Activated CD8-positive, alpha-beta memory T cell treated with anti-CD3 and anti-CD28 coated beads, Interleukin-2, amount 10 ng/mL, durations not matched to agents 7 days and 5 days (primary cell): ENCODE measurements at regions not wholly inside any gene's neighbourhood (a gene's known extent, or its start where the extent isn't known, plus 50 kb on each side); places are given as distances from the start of the nearest gene placed in this dataset.

ENCODE experiments used
- ATAC-seq: fragments of 150-1000 bp; cut with Tn5 transposase; one replicate; pipeline ENCODE4 v1.10.0; 2021; ENCODE audit warnings: moderate library complexity
- CTCF ChIA-PET: fragments of 350-600 bp; sonication (Branson Sonifier 250); formaldehyde crosslinking; loops from one replicate; lab custom pipeline; 2021; ENCODE audit warnings: antibody characterized with exemption; lab: Charles Lee
- DNase-seq: peaks from one replicate; pipeline ENCODE4 v3.0.0-alpha.2; 2020
- H3K27ac Mint-ChIP-seq: one replicate; pipeline ENCODE4 v1.8.0; 2021; ENCODE audit warnings: mild to moderate bottlenecking, mixed read lengths
- H3K27me3 Mint-ChIP-seq: one replicate; pipeline ENCODE4 v1.8.0; 2021; ENCODE audit warnings: mixed read lengths
- H3K36me3 Mint-ChIP-seq: one replicate; pipeline ENCODE4 v1.8.0; 2021; ENCODE audit warnings: mild to moderate bottlenecking, mixed read lengths
- H3K4me1 Mint-ChIP-seq: one replicate; pipeline ENCODE4 v1.8.0; 2021; ENCODE audit warnings: mixed read lengths
- H3K4me3 Mint-ChIP-seq: one replicate; pipeline ENCODE4 v1.8.0; 2021; ENCODE audit warnings: mild to moderate bottlenecking, moderate library complexity, mixed read lengths
- H3K9me3 Mint-ChIP-seq: one replicate; pipeline ENCODE4 v1.8.0; 2022; ENCODE audit warnings: low read depth, mixed read lengths

GRCh38 chr10:8534891-8535290 is 480.4 kb downstream of the GATA3 start:
- ATAC-seq: no peak
- no peak for DNase-seq
- CTCF ChIA-PET: no interaction called here

GRCh38 chr10:8539056-8539455 is 484.6 kb downstream of the GATA3 start:
- H3K9me3 Mint-ChIP-seq: peaks cover 2% of the 10 kb centered on the region

More at GRCh38 chr10:8534891-8535290, 480.4 kb downstream of the GATA3 start:
- H3K9me3 Mint-ChIP-seq: peaks cover 2% of the 10 kb centered on the region
- H3K27ac Mint-ChIP-seq: no peak overlapping the region
- no peaks in the 10 kb centered on the region for H3K4me1 Mint-ChIP-seq
- H3K4me3 Mint-ChIP-seq: no peak overlapping the region
- peaks cover 3% of the 10 kb centered on the region for H3K27me3 Mint-ChIP-seq
- H3K36me3 Mint-ChIP-seq: no peaks in the 10 kb centered on the region

GRCh38 chr10:8543361-8544056 is 489.0 kb downstream of the GATA3 start:
- Mint-ChIP-seq H3K27ac (no peak overlapping the region), H3K4me1 (no peaks in the 10 kb centered on the region), H3K36me3 (no peaks in the 10 kb centered on the region), H3K9me3 (peaks cover 2% of the 10 kb centered on the region), H3K4me3 (no peak overlapping the region), H3K27me3 (peaks cover 5% of the 10 kb centered on the region)
- ATAC-seq: no peak
- CTCF ChIA-PET: no interaction called here
- no peak for DNase-seq

More at GRCh38 chr10:8539056-8539455, 484.6 kb downstream of the GATA3 start:
- ATAC-seq (no peak), DNase-seq (no peak)
- CTCF ChIA-PET: no interaction called here
- Mint-ChIP-seq H3K27me3 (peaks cover 3% of the 10 kb centered on the region), H3K27ac (no peak overlapping the region), H3K4me1 (no peaks in the 10 kb centered on the region), H3K36me3 (no peaks in the 10 kb centered on the region), H3K4me3 (no peak overlapping the region)

- CTCF ChIA-PET: no interaction called here
- no peaks in the 10 kb centered on the region for H3K36me3 Mint-ChIP-seq
- peaks cover 5% of the 10 kb centered on the region for H3K27me3 Mint-ChIP-seq
- no peak for DNase-seq
- no peak for ATAC-seq
- no peaks in the 10 kb centered on the region for H3K4me1 Mint-ChIP-seq
- H3K9me3 Mint-ChIP-seq: peaks cover 2% of the 10 kb centered on the region
- no peak overlapping the region for H3K4me3 Mint-ChIP-seq
- H3K27ac Mint-ChIP-seq: no peak overlapping the region
Observed at GRCh38 chr10:8544057-8544380, 489.5 kb downstream of the GATA3 start.

- H3K4me3 Mint-ChIP-seq: no peak overlapping the region
- H3K27me3 Mint-ChIP-seq: peaks cover 5% of the 10 kb centered on the region
- no peak for ATAC-seq
- H3K4me1 Mint-ChIP-seq: no peaks in the 10 kb centered on the region
- DNase-seq: no peak
- no peaks in the 10 kb centered on the region for H3K9me3 Mint-ChIP-seq
- H3K36me3 Mint-ChIP-seq: no peaks in the 10 kb centered on the region
- CTCF ChIA-PET: no interaction called here
- H3K27ac Mint-ChIP-seq: no peak overlapping the region
Observed at GRCh38 chr10:8544500-8544899, 490.0 kb downstream of the GATA3 start.

GRCh38 chr10:8554574-8554973 is 500.1 kb downstream of the GATA3 start:
- ATAC-seq (no peak), DNase-seq (no peak)
- peaks cover 6% of the 10 kb centered on the region for H3K27me3 Mint-ChIP-seq
- H3K4me3 Mint-ChIP-seq: no peak overlapping the region
- H3K27ac Mint-ChIP-seq: no peak overlapping the region
- H3K4me1 Mint-ChIP-seq: no peaks in the 10 kb centered on the region
- H3K9me3 Mint-ChIP-seq: no peaks in the 10 kb centered on the region
- CTCF ChIA-PET: no interaction called here
- no peaks in the 10 kb centered on the region for H3K36me3 Mint-ChIP-seq

GRCh38 chr10:8556321-8556720 is 501.8 kb downstream of the GATA3 start:
- Mint-ChIP-seq H3K4me1 (no peaks in the 10 kb centered on the region), H3K27ac (no peak overlapping the region), H3K4me3 (no peak overlapping the region), H3K36me3 (no peaks in the 10 kb centered on the region), H3K9me3 (no peaks in the 10 kb centered on the region), H3K27me3 (peaks cover 2% of the 10 kb centered on the region)
- CTCF ChIA-PET: no interaction called here
- ATAC-seq (no peak), DNase-seq (no peak)

GRCh38 chr10:8563478-8563877 is 509.0 kb downstream of the GATA3 start:
- peaks cover 6% of the 10 kb centered on the region for H3K27me3 Mint-ChIP-seq
- no peaks in the 10 kb centered on the region for H3K4me1 Mint-ChIP-seq
- DNase-seq: no peak
- no peak for ATAC-seq
- H3K36me3 Mint-ChIP-seq: no peaks in the 10 kb centered on the region
- H3K9me3 Mint-ChIP-seq: peaks cover 3% of the 10 kb centered on the region
- no peak overlapping the region for H3K27ac Mint-ChIP-seq
- CTCF ChIA-PET: no interaction called here
- H3K4me3 Mint-ChIP-seq: no peak overlapping the region

GRCh38 chr10:8566737-8567136 is 512.2 kb downstream of the GATA3 start:
- CTCF ChIA-PET: no interaction called here
- Mint-ChIP-seq H3K27me3 (peaks cover 12% of the 10 kb centered on the region), H3K36me3 (no peaks in the 10 kb centered on the region), H3K9me3 (peaks cover 3% of the 10 kb centered on the region), H3K4me1 (no peaks in the 10 kb centered on the region), H3K4me3 (no peak overlapping the region), H3K27ac (no peak overlapping the region)
- ATAC-seq (no peak), DNase-seq (no peak)

GRCh38 chr10:8568401-8568800 is 513.9 kb downstream of the GATA3 start:
- Mint-ChIP-seq H3K36me3 (no peaks in the 10 kb centered on the region), H3K4me1 (no peaks in the 10 kb centered on the region)

GRCh38 chr10:8575620-8576019 is 521.1 kb downstream of the GATA3 start:
- ATAC-seq: no peak
- CTCF ChIA-PET: no interaction called here
- Mint-ChIP-seq H3K27ac (no peak overlapping the region), H3K36me3 (no peaks in the 10 kb centered on the region), H3K4me3 (no peak overlapping the region), H3K9me3 (no peaks in the 10 kb centered on the region), H3K27me3 (peaks cover 7% of the 10 kb centered on the region), H3K4me1 (peaks cover 25% of the 10 kb centered on the region)
- DNase-seq: no peak

More at GRCh38 chr10:8568401-8568800, 513.9 kb downstream of the GATA3 start:
- H3K9me3 Mint-ChIP-seq: no peaks in the 10 kb centered on the region
- DNase-seq: no peak
- H3K27ac Mint-ChIP-seq: no peak overlapping the region
- peaks cover 9% of the 10 kb centered on the region for H3K27me3 Mint-ChIP-seq
- no peak for ATAC-seq
- no peak overlapping the region for H3K4me3 Mint-ChIP-seq
- CTCF ChIA-PET: no interaction called here

- Mint-ChIP-seq H3K27ac (no peak overlapping the region), H3K4me1 (peaks cover 25% of the 10 kb centered on the region), H3K27me3 (peaks cover 3% of the 10 kb centered on the region), H3K36me3 (no peaks in the 10 kb centered on the region), H3K4me3 (no peak overlapping the region), H3K9me3 (no peaks in the 10 kb centered on the region)
- CTCF ChIA-PET: interaction anchor here (0.8 kb wide), 1 partner anchor 174 kb away, joined by 3 read pairs; no protein-coding TSS in a partner anchor
- ATAC-seq (no peak), DNase-seq (no peak)
Observed at GRCh38 chr10:8576281-8576680, 521.8 kb downstream of the GATA3 start.

GRCh38 chr10:8576911-8577310 is 522.4 kb downstream of the GATA3 start:
- CTCF ChIA-PET: interaction anchor here (0.8 kb wide), 1 partner anchor 174 kb away, joined by 3 read pairs; no protein-coding TSS in a partner anchor
- peaks cover 25% of the 10 kb centered on the region for H3K4me1 Mint-ChIP-seq
- H3K9me3 Mint-ChIP-seq: no peaks in the 10 kb centered on the region
- DNase-seq (no peak), ATAC-seq (no peak)
- H3K27me3 Mint-ChIP-seq: no peaks in the 10 kb centered on the region
- H3K4me3 Mint-ChIP-seq: no peak overlapping the region
- no peak overlapping the region for H3K27ac Mint-ChIP-seq
- no peaks in the 10 kb centered on the region for H3K36me3 Mint-ChIP-seq

- DNase-seq: no peak
- Mint-ChIP-seq H3K9me3 (no peaks in the 10 kb centered on the region), H3K4me1 (peaks cover 25% of the 10 kb centered on the region), H3K27me3 (no peaks in the 10 kb centered on the region), H3K27ac (peak overlapping the region; percentile 6), H3K4me3 (no peak overlapping the region), H3K36me3 (no peaks in the 10 kb centered on the region)
- ATAC-seq: no peak
- CTCF ChIA-PET: no interaction called here
Observed at GRCh38 chr10:8577686-8578085, 523.2 kb downstream of the GATA3 start.
